ENCODE measurements at regions not wholly inside any gene's neighbourhood (a gene's known extent, or its start where the extent isn't known, plus 50 kb on each side); places are given as distances from the start of the nearest gene placed in this dataset.

DNA sequence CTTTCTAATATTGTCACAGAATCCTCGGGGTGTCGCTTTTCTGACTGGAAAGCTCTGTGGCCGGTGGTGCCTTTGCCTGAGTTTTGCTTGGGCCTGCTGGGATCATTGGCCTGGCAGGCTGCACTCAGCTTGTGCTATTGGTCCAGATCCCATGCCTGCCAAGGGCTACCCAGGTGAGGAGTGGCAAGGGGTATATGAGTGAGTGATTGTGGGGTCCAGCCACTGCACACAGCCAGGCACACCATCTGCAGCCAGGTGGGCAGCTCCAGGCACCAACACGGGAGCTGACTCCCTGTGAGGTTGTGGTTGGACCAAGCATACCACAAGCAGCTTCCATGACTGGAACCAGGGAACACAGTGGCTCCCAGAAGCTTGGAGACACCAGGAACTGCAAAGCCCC lies 557.2 kb downstream of the SI start:
- Histone ChIP-seq H3K9me1 (ENCODE audit: control insufficient read depth, insufficient read depth, low read length) (no peaks in the 10 kb centered on the region), H3K36me3 (ENCODE audit: control insufficient read depth, insufficient read depth, low read length) (no peaks in the 10 kb centered on the region), H3K9ac (ENCODE audit: insufficient read depth in 1 of 2, low read depth in 2 of 2, low read length in 2 of 2) (no peak overlapping the region), H3K27me3 (ENCODE audit: control insufficient read depth in 2 of 2, insufficient read depth in 2 of 2, low read length in 2 of 2) (no peaks in the 10 kb centered on the region), H3K4me1 (replicated peaks in 1 of 2; ENCODE audit: control insufficient read depth in 2 of 2, insufficient read depth in 2 of 2, low read length in 2 of 2) (no peaks in the 10 kb centered on the region), H3K9me3 (replicated peaks; ENCODE audit: control insufficient read depth, insufficient read depth, low read depth, low read length) (no peaks in the 10 kb centered on the region), H3K4me3 (no peak overlapping the region), H3K79me2 (ENCODE audit: control insufficient read depth, insufficient read depth, low read length) (no peaks in the 10 kb centered on the region), H4K20me1 (replicated peaks; ENCODE audit: control insufficient read depth, insufficient read depth, low read length) (no peaks in the 10 kb centered on the region), H3K27ac (ENCODE audit: extremely low read depth, low read depth, low read length) (no peak overlapping the region), H2AFZ (ENCODE audit: low read depth, low read length) (no peak overlapping the region), H3K4me2 (ENCODE audit: insufficient read depth, low read length) (no peak overlapping the region)
- ATAC-seq (no peak), FAIRE-seq (no peak), DNase-seq (ENCODE audit: extremely low read depth in 1 of 4, low spot score in 3 of 4) (no peak)
- ChIA-PET POLR2A (no interaction called here), CTCF (ENCODE audit: low intra/inter-chr PET ratio) (no interaction called here)
- intact Hi-C loops (cut with micrococcal nuclease) (no loop called here), in situ Hi-C loops (cut with MboI) (no loop called here)
- TF ChIP-seq, protein P1, sequence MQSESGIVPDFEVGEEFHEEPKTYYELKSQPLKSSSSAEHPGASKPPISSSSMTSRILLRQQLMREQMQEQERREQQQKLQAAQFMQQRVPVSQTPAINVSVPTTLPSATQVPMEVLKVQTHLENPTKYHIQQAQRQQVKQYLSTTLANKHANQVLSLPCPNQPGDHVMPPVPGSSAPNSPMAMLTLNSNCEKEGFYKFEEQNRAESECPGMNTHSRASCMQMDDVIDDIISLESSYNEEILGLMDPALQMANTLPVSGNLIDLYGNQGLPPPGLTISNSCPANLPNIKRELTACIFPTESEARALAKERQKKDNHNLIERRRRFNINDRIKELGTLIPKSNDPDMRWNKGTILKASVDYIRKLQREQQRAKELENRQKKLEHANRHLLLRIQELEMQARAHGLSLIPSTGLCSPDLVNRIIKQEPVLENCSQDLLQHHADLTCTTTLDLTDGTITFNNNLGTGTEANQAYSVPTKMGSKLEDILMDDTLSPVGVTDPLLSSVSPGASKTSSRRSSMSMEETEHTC (IDR thresholded peaks at IDR 0.05), result no peak
- TF ChIP-seq ZNF561 (CRISPR knock-in tag; conservative IDR thresholded peaks at IDR 0.05), result no peak
- TF ChIP-seq PHTF2 (CRISPR knock-in tag; IDR thresholded peaks at IDR 0.05), result no peak
- no peak for TF ChIP-seq XRCC4 (IDR thresholded peaks at IDR 0.05; ENCODE audit: extremely low read depth, insufficient read depth, insufficient read length)
- TF ChIP-seq RBM34 (IDR thresholded peaks at IDR 0.05; ENCODE audit: borderline replicate concordance, insufficient read depth, low read length), result no peak
- TF ChIP-seq BCL6 (CRISPR knock-in tag; IDR thresholded peaks at IDR 0.05), result no peak
- TF ChIP-seq SMARCA4 (IDR thresholded peaks at IDR 0.05), result no peak
- 2% methylated on average over 4 of the region's 4 CpGs for WGBS (ENCODE audit: insufficient coverage, low coverage, missing lambda C conversion rate)
- no TSS peak for BruUV-seq (replicated peaks)
